ENCODE measurements at regions not wholly inside any gene's neighbourhood (a gene's known extent, or its start where the extent isn't known, plus 50 kb on each side); places are given as distances from the start of the nearest gene placed in this dataset.
"Not testable (repeated sequence)": the region's sequence is repeated elsewhere in the genome, so short reads cannot be mapped to it uniquely, and the experiment has no call there.

- DNase-seq (ENCODE audit: low spot score) (no peak), ATAC-seq (no peak)
- intact Hi-C loops (cut with DNase I): no loop called here
Observed at GRCh38 chr18:39178166-39178565, 1612.6 kb upstream of the CELF4 start.

- intact Hi-C loops (cut with DNase I): no loop called here
- no peak for ATAC-seq
- DNase-seq (ENCODE audit: low spot score): no peak
Observed at GRCh38 chr18:39172695-39173421, 1607.3 kb upstream of the CELF4 start.

GRCh38 chr18:39168723-39169122 is 1603.1 kb upstream of the CELF4 start:
- DNase-seq (ENCODE audit: low spot score) (no peak), ATAC-seq (no peak)
- intact Hi-C loops (cut with DNase I): no loop called here

GRCh38 chr18:39167990-39168389 is 1602.4 kb upstream of the CELF4 start:
- DNase-seq (ENCODE audit: low spot score) (no peak), ATAC-seq (no peak)
- intact Hi-C loops (cut with DNase I): no loop called here

- ATAC-seq (no peak), DNase-seq (ENCODE audit: low spot score) (no peak)
- intact Hi-C loops (cut with DNase I): no loop called here
Observed at GRCh38 chr18:39166776-39167175, 1601.2 kb upstream of the CELF4 start.

- intact Hi-C loops (cut with DNase I): no loop called here
- DNase-seq (ENCODE audit: low spot score): no peak
- no peak for ATAC-seq
Observed at GRCh38 chr18:39162013-39162827, 1596.6 kb upstream of the CELF4 start.

- DNase-seq (ENCODE audit: low spot score): no peak
- intact Hi-C loops (cut with DNase I): no loop called here
- ATAC-seq: no peak
Observed at GRCh38 chr18:39149211-39149806, 1583.7 kb upstream of the CELF4 start.

- DNase-seq (ENCODE audit: low spot score) (no peak), ATAC-seq (no peak)
- intact Hi-C loops (cut with DNase I): no loop called here
Observed at GRCh38 chr18:39134255-39134654, 1568.7 kb upstream of the CELF4 start.

GRCh38 chr18:39127538-39127937 is 1561.9 kb upstream of the CELF4 start:
- intact Hi-C loops (cut with DNase I): not testable (repeated sequence)

GRCh38 chr18:39113790-39114189 is 1548.2 kb upstream of the CELF4 start:
- ATAC-seq (no peak), DNase-seq (ENCODE audit: low spot score) (no peak)
- intact Hi-C loops (cut with DNase I): no loop called here

More at GRCh38 chr18:39127538-39127937, 1561.9 kb upstream of the CELF4 start:
- not testable (repeated sequence) for ATAC-seq; DNase-seq (ENCODE audit: low spot score)

GRCh38 chr18:39105104-39105503 is 1539.5 kb upstream of the CELF4 start:
- DNase-seq (ENCODE audit: low spot score) (no peak), ATAC-seq (no peak)
- intact Hi-C loops (cut with DNase I): no loop called here

- DNase-seq (ENCODE audit: low spot score) (no peak), ATAC-seq (no peak)
- intact Hi-C loops (cut with DNase I): no loop called here
Observed at GRCh38 chr18:39072970-39073369, 1507.4 kb upstream of the CELF4 start.

GRCh38 chr18:39062426-39062825 is 1496.8 kb upstream of the CELF4 start:
- intact Hi-C loops (cut with DNase I): no loop called here
- ATAC-seq: no peak
- DNase-seq (ENCODE audit: low spot score): no peak

GRCh38 chr18:39058386-39059000 is 1492.9 kb upstream of the CELF4 start:
- intact Hi-C loops (cut with DNase I): no loop called here
- ATAC-seq: no peak
- DNase-seq (ENCODE audit: low spot score): no peak

GRCh38 chr18:39057423-39058064 is 1491.9 kb upstream of the CELF4 start:
- no peak for DNase-seq (ENCODE audit: low spot score)
- ATAC-seq: no peak
- intact Hi-C loops (cut with DNase I): no loop called here

- DNase-seq (ENCODE audit: low spot score): no peak
- intact Hi-C loops (cut with DNase I): no loop called here
- ATAC-seq: no peak
Observed at GRCh38 chr18:39053571-39053970, 1488.0 kb upstream of the CELF4 start.

- intact Hi-C loops (cut with DNase I): no loop called here
- ATAC-seq (no peak), DNase-seq (ENCODE audit: low spot score) (no peak)
Observed at GRCh38 chr18:39051013-39051412, 1485.4 kb upstream of the CELF4 start.

GRCh38 chr18:39039813-39040212 is 1474.2 kb upstream of the CELF4 start:
- ATAC-seq: no peak
- intact Hi-C loops (cut with DNase I): no loop called here
- DNase-seq (ENCODE audit: low spot score): no peak

- DNase-seq (ENCODE audit: low spot score) (no peak), ATAC-seq (no peak)
- intact Hi-C loops (cut with DNase I): no loop called here
Observed at GRCh38 chr18:39037925-39038324, 1472.3 kb upstream of the CELF4 start.
